SK-N-SH (cell line): ENCODE measurements at regions not wholly inside any gene's neighbourhood (a gene's known extent, or its start where the extent isn't known, plus 50 kb on each side); places are given as distances from the start of the nearest gene placed in this dataset.

Experiments used
- CTCF ChIA-PET: fragments of 300-600, 350-600 bp; formaldehyde crosslinking; extraction: SDS; loops from one replicate; lab custom pipeline; 2021; lab: Yijun Ruan, JAX
- POLR2A ChIA-PET: fragments of 350-600 bp; sonication (Branson Sonifier 250); formaldehyde crosslinking; extraction: SDS; loops from one replicate; lab custom pipeline; 2020; ENCODE audit warnings: antibody characterized with exemption, inconsistent platforms; lab: Yijun Ruan, JAX
- DNase-seq: peaks from one replicate; pipeline ENCODE4 v3.0.0; 2012
- H2AFZ ChIP-seq: fragments of 200-600 bp; sonication (generic); 2 replicates; pipeline ENCODE4 v1.8.1; 2016; ENCODE audit warnings: antibody characterized with exemption, mild to moderate bottlenecking, low read depth
- H3F3A ChIP-seq: fragments of 200-600 bp; sonication (generic); replicated peaks from 2 replicates; pipeline ENCODE3; 2016; ENCODE audit warnings: antibody characterized with exemption, mild to moderate bottlenecking; ENCODE audit not compliant: insufficient read depth
- H3K27ac ChIP-seq, 2 experiments: fragments of 200-500 bp in 1 of 2; fragments of 200-600 bp in 1 of 2; sonication (Bioruptor generic) in 1 of 2; sonication (generic), shearing (Covaris generic) in 1 of 2; 2 replicates each; pipeline versions ENCODE4 v1.5.1 to v1.6.1; 2014 to 2016; ENCODE audit warnings: low read depth in 2 of 2, inconsistent platforms in 1 of 2, low read length in 1 of 2, mild to moderate bottlenecking in 1 of 2, mixed read lengths in 1 of 2
- H3K27me3 ChIP-seq: fragments of 200-600 bp; sonication (generic), shearing (Covaris generic); 2 replicates; pipeline ENCODE4 v1.6.1; 2016; ENCODE audit warnings: mixed run types; ENCODE audit not compliant: insufficient read depth
- H3K36me3 ChIP-seq, 2 experiments: fragments of 200-500 bp in 1 of 2; fragments of 200-600 bp in 1 of 2; sonication (Bioruptor generic) in 1 of 2; sonication (generic) in 1 of 2; replicated peaks in 1 of 2; 2 replicates each; pipeline versions ENCODE3 to v1.5.1; 2014 to 2016; ENCODE audit warnings: low read length in 1 of 2, mild to moderate bottlenecking in 1 of 2; ENCODE audit not compliant: insufficient read depth in 2 of 2, control insufficient read depth in 1 of 2
- H3K4me1 ChIP-seq, 2 experiments: fragments of 200-500 bp in 1 of 2; fragments of 200-600 bp in 1 of 2; sonication (Bioruptor generic) in 1 of 2; sonication (generic), shearing (Covaris generic) in 1 of 2; 2 replicates each; pipeline versions ENCODE4 v1.5.1 to v1.6.1; 2014 to 2016; ENCODE audit warnings: low read depth in 1 of 2, low read length in 1 of 2, mixed run types in 1 of 2; ENCODE audit not compliant: insufficient read depth in 2 of 2, control insufficient read depth in 1 of 2
- H3K4me2 ChIP-seq: fragments of 200-600 bp; sonication (generic), shearing (Covaris generic); 2 replicates; pipeline ENCODE4 v1.6.1; 2017; ENCODE audit warnings: mixed run types
- H3K4me3 ChIP-seq, 2 experiments: fragments of 200-500 bp in 1 of 2; fragments of 200-600 bp in 1 of 2; sonication (Bioruptor generic) in 1 of 2; sonication (generic), shearing (Covaris generic) in 1 of 2; 2 replicates each; pipeline versions ENCODE4 v1.5.1 to v1.8.1; 2014 to 2016; ENCODE audit warnings: low read depth in 2 of 2, inconsistent platforms in 1 of 2, low read length in 1 of 2, mild to moderate bottlenecking in 1 of 2, mixed read lengths in 1 of 2, moderate library complexity in 1 of 2
- H3K79me2 ChIP-seq: fragments of 200-600 bp; sonication (generic); 2 replicates; pipeline ENCODE4 v1.8.1; 2017; ENCODE audit warnings: mild to moderate bottlenecking; ENCODE audit not compliant: insufficient read depth
- H3K9ac ChIP-seq: fragments of 200-600 bp; sonication (generic); 2 replicates; pipeline ENCODE4 v1.6.1; 2017; ENCODE audit warnings: mixed run types
- H3K9me2 ChIP-seq: fragments of 200-600 bp; sonication (generic); 2 replicates; pipeline ENCODE4 v1.6.1; 2017; ENCODE audit warnings: mixed run types
- H3K9me3 ChIP-seq: fragments of 200-600 bp; sonication (generic); 2 replicates; pipeline ENCODE4 v1.6.1; 2017; ENCODE audit warnings: mixed run types, mild to moderate bottlenecking, moderate library complexity
- H4K20me1 ChIP-seq: fragments of 200-600 bp; sonication (generic); 2 replicates; pipeline ENCODE4 v1.6.1; 2017; ENCODE audit warnings: mild to moderate bottlenecking, mixed run types; ENCODE audit not compliant: insufficient read depth
- CHD2 ChIP-seq: fragments of 150-350 bp; IDR thresholded peaks from 2 replicates; pipeline ENCODE4 v1.6.1; 2018; ENCODE audit warnings: low read length; ENCODE audit not compliant: partially characterized antibody
- EP300 ChIP-seq, 2 experiments: IDR thresholded peaks; 2 replicates each; pipeline versions ENCODE4 v1.4.0 to v1.6.1; 2012; ENCODE audit warnings: borderline replicate concordance in 1 of 2, low read depth in 1 of 2, low read length in 1 of 2
- FOXJ3 ChIP-seq: sonication (generic); formaldehyde crosslinking; IDR thresholded peaks from 2 replicates; pipeline ENCODE4 v1.5.1; 2020; ENCODE audit warnings: mild to moderate bottlenecking, missing genetic modification reagents
- MEF2A ChIP-seq: IDR thresholded peaks from 2 replicates; pipeline ENCODE4 v1.4.0; 2012; ENCODE audit warnings: low read depth, borderline replicate concordance
- NRF1 ChIP-seq: IDR thresholded peaks from 2 replicates; pipeline ENCODE4 v1.6.1; 2012; ENCODE audit warnings: low read depth, mild to moderate bottlenecking, low read length
- RCOR1 ChIP-seq: fragments of 150-350 bp; IDR thresholded peaks from 2 replicates; pipeline ENCODE4 v1.6.1; 2017; ENCODE audit warnings: antibody characterized with exemption, low read length
- WGBS: methylation state at CpG from one replicate; pipeline ENCODE4 v1.1.6; 2017; ENCODE audit warnings: low lambda C conversion rate; 5-methylcytosine and 5-hydroxymethylcytosine counted together
- TF ChIP-seq, protein P1 (sequence below): IDR thresholded peaks from 2 replicates; pipeline ENCODE4 v1.4.0; 2012; ENCODE audit warnings: low read depth, borderline replicate concordance
- TF ChIP-seq, protein P2 (sequence below): IDR thresholded peaks from 2 replicates; pipeline ENCODE4 v1.4.0; 2012; ENCODE audit warnings: low read depth
- TF ChIP-seq, protein P3 (sequence below): fragments of 150-350 bp; IDR thresholded peaks from 2 replicates; pipeline ENCODE4 v1.6.1; 2016; ENCODE audit warnings: mild to moderate bottlenecking, low read depth, low read length
- TF ChIP-seq, protein P4 (sequence below): IDR thresholded peaks from 2 replicates; pipeline ENCODE4; 2012

DNA sequence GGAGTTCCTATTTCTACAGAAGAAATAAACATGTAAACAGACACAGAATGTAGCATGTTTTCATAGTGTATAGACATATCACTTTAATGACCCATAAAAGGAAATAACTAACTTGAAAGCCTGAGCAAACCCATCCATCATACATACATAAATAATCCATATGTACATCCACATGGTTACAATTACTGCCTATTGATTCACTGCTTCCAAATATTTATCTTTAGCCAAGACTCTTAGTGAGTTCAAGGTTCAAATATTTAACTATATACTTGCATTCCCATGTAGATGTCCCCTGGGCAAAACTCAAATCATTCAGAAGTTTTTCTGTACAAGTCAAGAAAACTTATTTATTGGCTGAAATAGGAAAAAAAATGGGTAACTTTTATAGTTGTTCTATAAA, 95.4 kb downstream of the CCER1 start:
- no peak overlapping the region for H3K4me3 ChIP-seq
- CTCF ChIA-PET = interaction anchor here (0.9 kb wide), 1 partner anchor 81 kb away, joined by 4 read pairs; no protein-coding TSS in a partner anchor

DNA sequence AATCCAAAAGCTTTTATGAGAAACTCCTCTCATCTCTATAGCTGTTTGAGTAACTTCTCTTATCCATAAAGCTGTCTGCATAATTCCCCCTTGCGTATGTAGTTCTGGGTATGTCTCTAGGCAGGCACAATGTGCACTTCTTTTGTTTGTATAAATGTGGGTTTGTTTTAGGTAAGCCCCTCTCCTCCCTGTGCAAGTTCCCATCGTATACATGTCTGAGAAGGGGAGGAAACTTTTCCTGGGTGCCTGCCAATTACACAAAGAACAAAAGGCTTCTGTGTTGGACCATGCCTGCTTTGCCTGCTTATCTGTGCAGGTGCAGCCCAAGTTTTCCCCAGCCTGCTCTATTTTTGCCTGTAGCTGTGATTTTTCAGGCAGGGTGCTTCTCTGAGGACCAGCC, 96.7 kb downstream of the CCER1 start:
- Histone ChIP-seq H3K4me1 (peaks cover 0 to 7% of the 10 kb centered on the region in 2 experiments; a peak in 2 of 4 replicates), H3K4me2 (no peak overlapping the region), H3K79me2 (no peaks in the 10 kb centered on the region), H3F3A (no peaks in the 10 kb centered on the region), H3K9me2 (no peaks in the 10 kb centered on the region), H4K20me1 (no peaks in the 10 kb centered on the region), H3K9me3 (no peaks in the 10 kb centered on the region), H3K36me3 (no peaks in the 10 kb centered on the region), H3K4me3 (no peak overlapping the region), H3K9ac (no peak overlapping the region), H2AFZ (no peak overlapping the region), H3K27me3 (no peaks in the 10 kb centered on the region), H3K27ac (peak overlapping the region in 1 of 2 experiments; percentile 81; a peak in 2 of 4 replicates)
- ChIA-PET POLR2A (interaction anchor here (0.6 kb wide), 1 partner anchor 1289 kb away, joined by 3 read pairs; no protein-coding TSS in a partner anchor), CTCF (interaction anchor here (0.9 to 1.5 kb wide), 3 partner anchors 51 to 1315 kb away, joined by 3 to 6 read pairs (median 4); no protein-coding TSS in a partner anchor)
- DNase-seq = no peak
- WGBS = 41% methylated on average over 2 of the region's 2 CpGs
- TF ChIP-seq RCOR1 (0 out of 2 replicates have a peak, but pooled peaks have one; percentile 18), EP300 (IDR thresholded peaks at IDR 0.05; ENCODE audit: borderline replicate concordance in 1 of 2, low read depth in 1 of 2, low read length in 1 of 2) (peak in 1 of 2 experiments; percentile 35; a peak in 1 of 4 replicates), NRF1 (no peak)
- TF ChIP-seq, protein P1, sequence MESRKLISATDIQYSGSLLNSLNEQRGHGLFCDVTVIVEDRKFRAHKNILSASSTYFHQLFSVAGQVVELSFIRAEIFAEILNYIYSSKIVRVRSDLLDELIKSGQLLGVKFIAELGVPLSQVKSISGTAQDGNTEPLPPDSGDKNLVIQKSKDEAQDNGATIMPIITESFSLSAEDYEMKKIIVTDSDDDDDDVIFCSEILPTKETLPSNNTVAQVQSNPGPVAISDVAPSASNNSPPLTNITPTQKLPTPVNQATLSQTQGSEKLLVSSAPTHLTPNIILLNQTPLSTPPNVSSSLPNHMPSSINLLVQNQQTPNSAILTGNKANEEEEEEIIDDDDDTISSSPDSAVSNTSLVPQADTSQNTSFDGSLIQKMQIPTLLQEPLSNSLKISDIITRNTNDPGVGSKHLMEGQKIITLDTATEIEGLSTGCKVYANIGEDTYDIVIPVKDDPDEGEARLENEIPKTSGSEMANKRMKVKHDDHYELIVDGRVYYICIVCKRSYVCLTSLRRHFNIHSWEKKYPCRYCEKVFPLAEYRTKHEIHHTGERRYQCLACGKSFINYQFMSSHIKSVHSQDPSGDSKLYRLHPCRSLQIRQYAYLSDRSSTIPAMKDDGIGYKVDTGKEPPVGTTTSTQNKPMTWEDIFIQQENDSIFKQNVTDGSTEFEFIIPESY = no peak

More for the DNA sequence above, 95.4 kb downstream of the CCER1 start:
- Histone ChIP-seq H3K36me3 (no peaks in the 10 kb centered on the region), H4K20me1 (no peaks in the 10 kb centered on the region), H3K9ac (no peak overlapping the region), H3K9me2 (no peaks in the 10 kb centered on the region), H3K9me3 (no peaks in the 10 kb centered on the region), H3K27ac (no peak overlapping the region), H3F3A (no peaks in the 10 kb centered on the region), H3K4me2 (no peak overlapping the region), H2AFZ (no peak overlapping the region), H3K79me2 (no peaks in the 10 kb centered on the region), H3K4me1 (peaks cover 0 to 5% of the 10 kb centered on the region in 2 experiments; a peak in 2 of 4 replicates), H3K27me3 (no peaks in the 10 kb centered on the region)
- TF ChIP-seq CHD2 (no peak), NRF1 (no peak), FOXJ3 (CRISPR knock-in tag) (no peak)
- no peak for DNase-seq
- POLR2A ChIA-PET = no interaction called here

DNA sequence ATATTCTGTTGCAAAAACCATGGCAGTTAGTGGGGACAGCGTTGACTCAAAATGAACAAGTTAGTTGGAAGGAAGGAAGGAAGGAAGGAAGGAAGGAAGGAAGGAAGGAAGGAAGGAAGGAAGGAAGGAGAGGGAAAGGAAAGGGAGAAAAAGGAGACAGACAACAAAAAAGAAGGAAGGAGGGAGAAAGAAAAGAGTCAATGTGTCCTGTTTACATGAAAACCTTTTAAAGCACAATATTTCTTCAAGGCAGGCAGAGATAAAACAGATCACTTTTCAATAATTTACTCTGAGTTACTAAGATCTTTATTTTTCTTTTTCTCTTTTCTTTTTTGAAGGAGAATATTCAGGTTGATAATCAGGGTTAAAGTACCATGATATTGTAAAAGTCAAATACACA, 99.4 kb downstream of the CCER1 start:
- H3K36me3 ChIP-seq = no peaks in the 10 kb centered on the region
- H2AFZ ChIP-seq = no peak overlapping the region
- no peaks in the 10 kb centered on the region for H3K79me2 ChIP-seq
- H3K27ac ChIP-seq = no peak overlapping the region
- no peak overlapping the region for H3K9ac ChIP-seq
- ChIA-PET POLR2A (no interaction called here), CTCF (interaction anchor here (1.1 to 1.4 kb wide), 2 partner anchors 10 to 19 kb away, joined by 3 to 17 read pairs; no protein-coding TSS in a partner anchor)
- no peaks in the 10 kb centered on the region for H4K20me1 ChIP-seq
- peaks cover 0 to 7% of the 10 kb centered on the region in 2 experiments; a peak in 2 of 4 replicates for H3K4me1 ChIP-seq
- H3K9me3 ChIP-seq = no peaks in the 10 kb centered on the region
- no peak overlapping the region for H3K4me3 ChIP-seq
- WGBS = 78% methylated on average over 1 of the region's 1 CpG
- H3K4me2 ChIP-seq = no peak overlapping the region
- no peaks in the 10 kb centered on the region for H3K9me2 ChIP-seq
- H3K27me3 ChIP-seq = no peaks in the 10 kb centered on the region
- H3F3A ChIP-seq = no peaks in the 10 kb centered on the region
- no peak for DNase-seq
- TF ChIP-seq, protein P1 = no peak
- TF ChIP-seq NRF1 (no peak), EP300 (IDR thresholded peaks at IDR 0.05; ENCODE audit: borderline replicate concordance in 1 of 2, low read depth in 1 of 2, low read length in 1 of 2) (no peak), FOXJ3 (CRISPR knock-in tag) (no peak), MEF2A (no peak)
- TF ChIP-seq, protein P2, sequence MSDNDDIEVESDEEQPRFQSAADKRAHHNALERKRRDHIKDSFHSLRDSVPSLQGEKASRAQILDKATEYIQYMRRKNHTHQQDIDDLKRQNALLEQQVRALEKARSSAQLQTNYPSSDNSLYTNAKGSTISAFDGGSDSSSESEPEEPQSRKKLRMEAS = no peak
- TF ChIP-seq, protein P3, sequence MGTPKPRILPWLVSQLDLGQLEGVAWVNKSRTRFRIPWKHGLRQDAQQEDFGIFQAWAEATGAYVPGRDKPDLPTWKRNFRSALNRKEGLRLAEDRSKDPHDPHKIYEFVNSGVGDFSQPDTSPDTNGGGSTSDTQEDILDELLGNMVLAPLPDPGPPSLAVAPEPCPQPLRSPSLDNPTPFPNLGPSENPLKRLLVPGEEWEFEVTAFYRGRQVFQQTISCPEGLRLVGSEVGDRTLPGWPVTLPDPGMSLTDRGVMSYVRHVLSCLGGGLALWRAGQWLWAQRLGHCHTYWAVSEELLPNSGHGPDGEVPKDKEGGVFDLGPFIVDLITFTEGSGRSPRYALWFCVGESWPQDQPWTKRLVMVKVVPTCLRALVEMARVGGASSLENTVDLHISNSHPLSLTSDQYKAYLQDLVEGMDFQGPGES = no peak
- TF ChIP-seq, protein P4, sequence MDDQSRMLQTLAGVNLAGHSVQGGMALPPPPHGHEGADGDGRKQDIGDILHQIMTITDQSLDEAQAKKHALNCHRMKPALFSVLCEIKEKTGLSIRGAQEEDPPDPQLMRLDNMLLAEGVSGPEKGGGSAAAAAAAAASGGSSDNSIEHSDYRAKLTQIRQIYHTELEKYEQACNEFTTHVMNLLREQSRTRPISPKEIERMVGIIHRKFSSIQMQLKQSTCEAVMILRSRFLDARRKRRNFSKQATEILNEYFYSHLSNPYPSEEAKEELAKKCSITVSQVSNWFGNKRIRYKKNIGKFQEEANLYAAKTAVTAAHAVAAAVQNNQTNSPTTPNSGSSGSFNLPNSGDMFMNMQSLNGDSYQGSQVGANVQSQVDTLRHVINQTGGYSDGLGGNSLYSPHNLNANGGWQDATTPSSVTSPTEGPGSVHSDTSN = no peak
